Suppressor macrophage (primary cell): ENCODE measurements at regions not wholly inside any gene's neighbourhood (a gene's known extent, or its start where the extent isn't known, plus 50 kb on each side); places are given as distances from the start of the nearest gene placed in this dataset.
"Not testable (repeated sequence)": the region's sequence is repeated elsewhere in the genome, so short reads cannot be mapped to it uniquely, and the experiment has no call there.

Experiments used
- DNase-seq, 4 experiments: peaks; one replicate each; pipeline ENCODE4 v3.0.0-alpha.2; 2020 to 2022

DNA sequence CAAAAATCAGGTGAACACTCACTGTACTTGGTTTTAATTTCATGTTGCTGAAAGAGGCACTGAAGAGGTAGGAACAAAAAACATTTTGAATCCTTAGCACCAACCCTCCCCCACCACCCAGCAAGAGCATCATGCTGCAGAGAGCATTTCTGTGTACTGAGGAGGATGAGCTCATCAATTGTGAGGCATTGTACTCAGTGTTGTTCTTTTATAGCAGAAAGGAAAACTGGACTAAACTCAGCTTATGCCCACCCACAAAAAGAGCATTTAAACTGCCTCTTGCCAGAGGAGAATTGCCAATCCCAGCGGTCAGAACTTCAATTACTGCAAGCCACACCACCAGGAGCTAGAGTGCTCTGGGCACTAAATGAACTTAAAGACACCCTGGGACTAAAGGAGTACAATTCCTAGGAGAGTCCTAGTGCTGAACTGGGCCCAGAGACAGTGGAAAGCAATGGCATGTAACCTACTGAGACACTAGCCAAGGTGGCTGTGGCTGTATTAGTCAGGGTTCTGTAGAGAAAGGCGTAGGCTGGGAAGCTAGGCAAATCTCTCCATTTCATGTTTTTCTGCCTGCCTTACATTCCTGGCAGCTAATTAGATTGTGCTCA, 280.7 kb upstream of the KLHL4 start:
- DNase-seq, result no peak

- no peak for DNase-seq
Measured at GRCh38 chrX:87265518-87265917, 252.1 kb upstream of the KLHL4 start.

DNA sequence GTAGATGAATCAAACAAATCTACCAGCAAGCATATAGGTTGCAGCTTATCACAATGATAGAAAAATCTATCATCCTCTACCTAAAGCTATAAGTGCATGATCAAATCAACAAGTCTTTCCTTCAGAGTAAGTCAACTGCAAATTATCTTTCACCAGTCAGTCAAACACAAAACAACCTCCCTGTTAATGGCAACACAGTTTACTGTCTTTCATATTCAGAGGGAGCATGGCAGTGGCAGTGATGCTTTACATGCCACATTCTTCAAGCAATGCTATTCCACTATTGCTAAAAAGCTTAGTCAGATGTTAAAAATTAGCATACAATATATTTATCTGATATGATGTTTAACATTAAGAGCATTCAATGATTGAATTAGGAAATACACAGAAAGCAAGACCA, 245.1 kb upstream of the KLHL4 start:
- DNase-seq, result no peak

GRCh38 chrX:87299563-87300160, 217.9 kb upstream of the KLHL4 start:
- peak in 3 of 4 experiments; percentile 4 to 22 (median 8) for DNase-seq

GRCh38 chrX:87310780-87311179, 206.8 kb upstream of the KLHL4 start:
- DNase-seq, result no peak

DNA sequence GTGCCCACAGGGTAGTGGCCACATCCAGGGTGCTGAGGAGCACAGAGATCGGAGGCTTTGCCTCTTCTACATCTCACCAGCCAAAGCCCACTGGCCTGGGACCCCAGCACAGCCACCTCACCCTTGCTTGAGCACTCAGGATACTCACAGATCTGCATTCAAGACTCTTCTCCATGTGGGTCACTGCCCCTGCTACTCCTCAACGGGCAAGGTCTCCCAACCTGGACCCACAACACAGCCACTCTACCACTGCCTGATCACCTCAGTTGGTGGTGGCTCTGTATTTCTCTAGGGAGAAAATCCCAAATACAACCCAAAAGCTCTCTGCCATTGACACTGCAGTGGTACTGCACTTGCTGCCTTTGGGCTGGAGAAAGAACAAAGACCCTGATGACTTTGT, 190.3 kb upstream of the KLHL4 start:
- DNase-seq, result no peak

DNA sequence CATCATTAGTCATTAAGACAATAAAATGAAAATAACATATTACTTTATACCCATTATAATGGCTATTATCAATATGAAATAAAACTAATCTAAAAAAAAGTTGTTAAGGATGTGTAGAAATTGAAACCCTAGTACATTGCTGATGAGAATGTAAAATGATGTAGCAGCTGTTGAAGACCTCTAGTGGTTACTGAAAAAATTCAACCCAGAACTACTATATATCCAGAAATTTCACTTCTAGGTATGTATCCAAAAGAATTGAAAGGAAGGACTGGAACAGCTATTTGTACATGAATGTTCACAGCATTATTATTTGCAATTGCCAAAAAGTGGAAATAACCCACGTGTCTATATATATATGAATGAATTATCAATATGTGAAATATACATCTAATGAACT, 180.3 kb upstream of the KLHL4 start:
- no peak for DNase-seq

DNA sequence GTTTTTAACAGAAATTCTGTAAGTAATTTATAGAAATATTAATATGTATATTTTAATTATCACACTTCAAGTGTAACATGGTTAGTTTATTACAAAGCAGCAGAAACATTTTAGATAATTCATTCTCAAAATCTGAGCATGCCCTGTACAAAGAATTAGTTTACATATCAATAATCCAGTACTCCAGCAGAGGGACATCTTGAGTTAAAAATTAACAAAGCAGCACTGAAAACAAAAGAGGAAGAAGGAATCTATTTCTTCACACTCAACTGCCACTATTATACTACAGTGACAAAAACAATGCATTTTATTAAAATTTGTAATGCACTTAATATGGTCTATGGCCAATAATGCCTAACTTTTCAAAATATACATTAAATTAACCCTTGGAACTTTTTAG, 179.1 kb upstream of the KLHL4 start:
- DNase-seq, result peak in 3 of 4 experiments; percentile 0 to 35 (median 26)

- no peak for DNase-seq
Measured at GRCh38 chrX:87370865-87371264, 146.7 kb upstream of the KLHL4 start.

DNA sequence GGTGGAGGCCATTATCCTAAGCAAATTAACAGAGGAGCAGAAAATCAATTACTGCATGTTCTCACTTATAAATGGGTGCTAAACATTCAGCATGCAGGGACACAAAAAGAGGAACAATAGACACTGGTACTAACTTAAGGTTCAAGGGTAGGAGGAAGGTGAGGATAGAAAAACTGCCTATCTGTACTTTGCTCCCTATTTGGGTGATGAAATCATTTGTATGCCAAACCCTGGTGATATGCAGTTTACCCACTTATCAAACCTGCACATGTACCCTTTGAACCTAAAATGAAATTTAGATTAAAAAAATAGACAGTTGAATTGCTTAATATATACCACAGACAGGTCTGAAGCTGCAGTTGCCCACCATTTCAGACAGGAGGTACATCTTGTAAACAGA, 143.3 kb upstream of the KLHL4 start:
- DNase-seq, result no peak

GRCh38 chrX:87376896-87377295, 140.7 kb upstream of the KLHL4 start:
- no peak for DNase-seq

DNA sequence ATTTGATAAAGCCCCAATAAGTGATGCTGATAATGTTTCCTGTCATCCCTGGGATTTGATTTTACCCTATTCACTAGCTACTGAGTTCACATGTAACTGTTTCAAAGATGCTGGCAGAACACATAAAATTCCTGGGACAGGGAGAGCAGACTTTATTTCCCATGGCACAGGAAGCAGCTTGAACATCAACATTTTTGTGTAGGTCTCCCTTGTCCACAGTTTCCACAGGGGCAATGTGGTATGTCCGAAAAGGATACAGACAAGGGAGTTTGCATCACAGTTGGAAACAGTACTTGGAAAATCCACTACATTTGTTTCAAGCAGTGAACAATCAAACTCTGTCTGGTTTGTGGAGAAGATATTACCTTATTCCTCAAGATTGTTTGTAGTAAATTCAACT, 129.2 kb upstream of the KLHL4 start:
- DNase-seq, result no peak

DNA sequence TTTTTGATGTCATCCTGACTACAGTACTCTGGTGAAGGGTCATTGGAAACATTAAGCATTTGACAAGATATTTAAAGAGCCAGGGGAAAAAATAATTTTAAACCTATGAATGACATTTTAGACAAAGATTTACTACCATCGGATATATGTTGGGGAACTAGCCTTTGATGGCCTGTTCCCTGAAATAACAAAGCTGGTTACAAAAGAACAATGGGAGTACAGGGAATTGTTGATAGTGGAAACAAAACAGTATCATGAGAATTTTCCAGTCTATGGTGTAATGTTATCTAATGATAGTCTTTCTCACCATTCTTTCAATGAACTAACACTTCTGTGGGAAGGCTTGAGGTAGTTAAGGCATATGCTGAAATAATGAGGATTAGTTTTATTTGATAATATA, 125.9 kb upstream of the KLHL4 start:
- no peak for DNase-seq

DNA sequence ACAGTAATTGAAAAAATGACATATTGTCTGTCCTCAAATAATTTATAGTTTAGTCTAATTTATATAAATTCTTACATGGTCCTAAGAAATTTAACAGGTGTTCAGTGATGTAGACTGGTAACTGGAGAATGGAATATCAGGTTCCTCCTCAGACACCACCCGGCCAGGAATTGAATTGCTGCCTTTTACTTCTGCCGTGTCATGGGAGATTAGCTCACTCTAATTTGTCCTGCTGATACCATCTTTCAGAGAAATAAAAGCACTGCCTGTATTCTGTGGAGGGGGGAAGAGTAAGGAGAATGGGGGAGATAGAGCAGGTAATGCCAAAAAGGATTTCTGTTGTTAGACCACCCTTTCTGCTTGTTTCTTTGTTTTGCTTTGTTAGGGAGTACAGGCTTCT, 125.2 kb upstream of the KLHL4 start:
- no peak for DNase-seq

DNA sequence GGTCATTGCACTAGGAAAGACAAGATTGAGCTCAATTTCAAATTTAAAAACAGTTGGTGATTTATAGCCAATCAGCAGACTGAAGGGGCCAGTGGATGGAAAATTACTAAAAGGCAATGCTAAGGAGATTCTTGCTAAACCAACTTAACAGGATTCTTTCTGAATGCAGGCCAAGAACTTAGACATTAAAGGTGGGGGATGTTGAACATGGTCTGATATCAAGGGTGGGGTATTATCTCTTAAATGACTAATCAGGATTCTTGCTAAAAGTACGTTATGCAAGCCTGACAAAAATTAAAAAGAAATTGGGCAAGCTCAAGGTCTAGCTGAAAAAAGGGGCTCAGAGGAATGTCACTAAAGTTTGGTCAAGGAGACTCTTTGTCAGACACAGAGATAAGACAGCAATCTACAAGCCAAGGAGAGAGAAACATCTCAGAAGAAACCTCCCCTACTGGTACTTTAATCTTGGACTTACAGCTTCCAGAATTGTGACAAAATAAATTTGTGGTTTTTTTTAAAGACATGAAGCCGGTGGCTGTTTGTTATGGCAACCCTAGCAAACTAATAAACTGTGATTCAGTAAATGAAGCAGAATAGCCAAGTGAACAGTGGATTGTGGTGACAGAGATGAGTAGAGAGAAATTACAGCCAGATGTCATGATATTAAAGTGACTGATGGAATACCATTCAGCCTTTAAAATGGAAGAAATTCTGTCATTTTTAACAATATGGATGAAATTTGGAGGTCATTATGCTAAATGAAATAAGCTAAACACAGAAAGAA, 120.3 kb upstream of the KLHL4 start:
- DNase-seq, result no peak

- DNase-seq, result no peak
Measured at GRCh38 chrX:87402256-87402655, 115.3 kb upstream of the KLHL4 start.

- no peak for DNase-seq
Measured at GRCh38 chrX:87403551-87403950, 114.1 kb upstream of the KLHL4 start.

GRCh38 chrX:87409113-87409841, 108.3 kb upstream of the KLHL4 start:
- peak in 3 of 4 experiments; percentile 0 to 2 (median 0) for DNase-seq

GRCh38 chrX:87425618-87426017, 92.0 kb upstream of the KLHL4 start:
- no peak for DNase-seq

DNA sequence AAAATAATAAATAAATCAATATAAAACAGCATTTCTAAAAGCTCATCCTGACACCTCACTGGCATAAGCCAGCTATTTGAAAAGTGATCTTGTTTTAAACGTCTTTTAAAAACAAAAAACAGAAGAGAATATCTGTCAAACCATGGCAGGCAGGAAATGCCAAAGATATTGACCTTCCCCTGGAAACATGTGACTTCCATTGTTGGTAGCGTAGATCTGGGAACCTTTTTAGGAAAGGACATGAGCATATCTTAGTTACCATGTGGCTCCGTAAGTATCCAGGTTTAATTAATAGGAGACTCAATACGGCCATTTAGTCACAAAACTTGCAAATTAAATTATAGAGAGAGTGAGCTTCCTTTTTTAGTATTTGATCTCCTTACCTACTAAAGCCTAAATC, 83.0 kb upstream of the KLHL4 start:
- no peak for DNase-seq

DNA sequence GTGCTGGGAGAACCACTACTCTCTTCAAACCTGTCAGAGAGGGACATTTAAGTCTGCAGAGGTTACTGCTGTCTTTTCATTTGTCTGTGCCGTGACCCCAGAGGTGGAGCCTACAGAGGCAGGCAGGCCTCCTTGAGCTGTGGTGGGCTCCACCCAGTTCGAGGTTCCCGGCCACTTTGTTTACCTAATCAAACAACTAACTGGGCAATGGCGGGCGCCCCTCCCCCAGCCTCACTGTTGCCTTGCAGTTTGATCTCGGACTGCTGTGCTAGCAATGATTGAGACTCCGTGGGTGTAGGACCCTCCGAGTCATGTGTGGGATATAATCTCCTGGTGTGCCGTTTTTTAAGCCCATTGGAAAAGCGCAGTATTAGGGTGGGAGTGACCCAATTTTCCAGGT, 69.0 kb upstream of the KLHL4 start:
- DNase-seq, result not testable (repeated sequence)

DNA sequence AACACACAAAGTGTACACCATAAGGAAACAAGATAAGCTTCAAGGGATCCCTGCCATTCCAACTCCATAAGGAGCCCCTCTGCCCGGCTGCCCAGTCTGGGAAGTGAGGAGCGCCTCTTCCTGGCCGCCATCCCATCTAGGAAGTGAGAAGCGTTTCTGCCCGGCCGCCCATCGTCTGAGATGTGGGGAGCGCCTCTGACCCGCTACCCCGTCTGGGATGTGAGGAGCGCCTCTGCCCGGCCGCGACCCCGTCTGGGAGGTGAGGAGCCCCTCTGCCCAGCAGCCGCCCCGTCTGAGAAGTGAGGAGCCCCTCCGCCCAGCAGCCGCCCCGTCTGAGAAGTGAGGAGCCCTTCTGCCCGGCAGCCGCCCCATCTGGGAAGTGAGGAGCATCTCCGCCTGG, 51.8 kb upstream of the KLHL4 start:
- DNase-seq, result not testable (repeated sequence)
